HepG2 (cell line): ENCODE measurements at regions not wholly inside any gene's neighbourhood (a gene's known extent, or its start where the extent isn't known, plus 50 kb on each side); places are given as distances from the start of the nearest gene placed in this dataset.

Source experiments
- ATAC-seq: fragments of 200-7000 bp; cut with Tn5 transposase; 3 replicates; pipeline ENCODE4 v1.9.1; 2020; ENCODE audit warnings: mild to moderate bottlenecking, moderate library complexity
- BruUV-seq: library from RNA; stranded (reverse); fragments of 400-500 nt; replicated peaks from 2 replicates; lab custom pipeline; 2021; lab: Mats Ljungman, UMichigan
- CTCF ChIA-PET: fragments of 300-600 bp; formaldehyde crosslinking; extraction: SDS; loops from one replicate; lab custom pipeline; 2021; ENCODE audit warnings: low total read pairs, inconsistent platforms, low intra/inter-chr PET ratio; lab: Yijun Ruan, JAX
- POLR2A ChIA-PET: fragments of 350-600 bp; sonication (Branson Sonifier 250); formaldehyde crosslinking; loops from one replicate; lab custom pipeline; 2020; ENCODE audit warnings: antibody characterized with exemption, inconsistent platforms; lab: Yijun Ruan, JAX
- DNase-seq: peaks from one replicate; pipeline ENCODE4 v3.0.0-alpha.2; 2015; ENCODE audit warnings: low spot score
- FAIRE-seq: peaks from 3 replicates; lab custom pipeline; 2011; peaks lifted over from hg19 to GRCh38; lab: Jason Lieb, UNC
- H2AFZ ChIP-seq: one replicate; pipeline ENCODE4 v1.6.1; 2011; ENCODE audit warnings: low read length, inconsistent platforms
- H3K27ac ChIP-seq: fragments of 300-600 bp; 3 replicates; pipeline ENCODE4 v1.8.0; 2011; ENCODE audit warnings: mixed run types, mild to moderate bottlenecking, mixed read lengths, low read length, inconsistent platforms; ENCODE audit not compliant: insufficient read depth; ENCODE audit errors: extremely low read length
- H3K27me3 ChIP-seq, 2 experiments: fragments of 200-600 bp in 1 of 2; 2 replicates in 1 of 2; 3 replicates in 1 of 2; pipeline versions ENCODE4 v1.6.0 to v1.8.0; 2011; ENCODE audit warnings: low read length in 2 of 2, mild to moderate bottlenecking in 2 of 2, moderate library complexity in 2 of 2, inconsistent platforms in 1 of 2; ENCODE audit not compliant: insufficient read depth in 2 of 2, control insufficient read depth in 1 of 2
- H3K36me3 ChIP-seq, 2 experiments: fragments of 200-600 bp in 1 of 2; replicated peaks in 1 of 2; 2 replicates in 1 of 2; 3 replicates in 1 of 2; pipeline versions ENCODE4 v1.5.1 to v1.8.0; 2011; ENCODE audit warnings: low read length in 2 of 2, inconsistent platforms in 1 of 2; ENCODE audit not compliant: insufficient read depth in 2 of 2, control insufficient read depth in 1 of 2
- H3K4me1 ChIP-seq: 2 replicates; pipeline ENCODE4 v1.5.1; 2012; ENCODE audit warnings: low read length, inconsistent platforms; ENCODE audit not compliant: insufficient read depth
- H3K4me2 ChIP-seq: 2 replicates; pipeline ENCODE4 v1.6.0; 2011; ENCODE audit warnings: low read depth, low read length, inconsistent platforms
- H3K4me3 ChIP-seq, 3 experiments: fragments of 200-600 bp in 1 of 3; sonication (generic), shearing (Covaris generic) in 1 of 3; replicated peaks in 1 of 3; 2 replicates each; pipeline ENCODE4 v1.5.1; 2011 to 2016; ENCODE audit warnings: low read length in 3 of 3, inconsistent platforms in 2 of 3, low read depth in 2 of 3, mild to moderate bottlenecking in 2 of 3, control low read depth in 1 of 3, mixed read lengths in 1 of 3; ENCODE audit not compliant: insufficient read depth in 1 of 3
- H3K79me2 ChIP-seq: one replicate; pipeline ENCODE4 v1.6.1; 2011; ENCODE audit warnings: low read length, inconsistent platforms; ENCODE audit not compliant: insufficient read depth
- H3K9ac ChIP-seq: 2 replicates; pipeline ENCODE4 v1.6.0; 2011; ENCODE audit warnings: mild to moderate bottlenecking, low read depth, low read length, inconsistent platforms; ENCODE audit not compliant: insufficient read depth
- H3K9me3 ChIP-seq: 2 replicates; pipeline ENCODE4 v1.5.1; 2012; ENCODE audit warnings: mild to moderate bottlenecking, low read length
- H4K20me1 ChIP-seq: 2 replicates; pipeline ENCODE4 v1.6.0; 2011; ENCODE audit warnings: inconsistent platforms, mild to moderate bottlenecking, low read length, moderate library complexity; ENCODE audit not compliant: insufficient read depth
- HNRNPK ChIP-seq: fragments of 200-400 bp; formaldehyde crosslinking; IDR thresholded peaks from 2 replicates; pipeline ENCODE4 v1.6.1; 2018; ENCODE audit warnings: low read length, low read depth, moderate library complexity, mild to moderate bottlenecking; ENCODE audit not compliant: poor library complexity, severe bottlenecking
- MZF1 ChIP-seq: sonication (generic); formaldehyde crosslinking; IDR thresholded peaks from 2 replicates; pipeline ENCODE4 v1.8.1; 2023; ENCODE audit warnings: mild to moderate bottlenecking, missing genetic modification reagents, borderline replicate concordance
- NAIF1 ChIP-seq: sonication (generic); formaldehyde crosslinking; IDR thresholded peaks from 2 replicates; pipeline ENCODE4 v1.5.0; 2020; ENCODE audit warnings: mild to moderate bottlenecking, missing genetic modification reagents, borderline replicate concordance
- ZMYM2 ChIP-seq: sonication (generic); formaldehyde crosslinking; IDR thresholded peaks from 2 replicates; pipeline ENCODE4 v1.8.0; 2022; ENCODE audit warnings: mild to moderate bottlenecking, missing genetic modification reagents
- ZNF160 ChIP-seq: sonication (generic); formaldehyde crosslinking; IDR thresholded peaks from 2 replicates; pipeline ENCODE4 v1.8.0; 2022; ENCODE audit warnings: mild to moderate bottlenecking, inconsistent platforms, missing genetic modification reagents
- ZNF660 ChIP-seq: sonication (generic); formaldehyde crosslinking; IDR thresholded peaks from 2 replicates; pipeline ENCODE4 v1.5.1; 2020; ENCODE audit warnings: mild to moderate bottlenecking, low read depth, missing genetic modification reagents, borderline replicate concordance
- ZSCAN12 ChIP-seq: sonication (generic); formaldehyde crosslinking; IDR thresholded peaks from 2 replicates; pipeline ENCODE4 v1.9.0; 2021; ENCODE audit warnings: mild to moderate bottlenecking, missing genetic modification reagents
- WGBS: methylation state at CpG from one replicate; pipeline ENCODE4 v1.1.6; 2017; ENCODE audit warnings: low lambda C conversion rate; 5-methylcytosine and 5-hydroxymethylcytosine counted together
- in situ Hi-C: cut with HindIII; loops from 2 replicates; pipeline ENCODE4 v1.10.0; 2017; ENCODE audit warnings: low pct_unique_long_range_greater_than_20kb; ENCODE audit not compliant: extremely low pct_ligation_motif_present
- intact Hi-C: fragments of 100-400 bp; cut with micrococcal nuclease; formaldehyde crosslinking; loops from one replicate; pipeline ENCODE4 v1.10.0; 2022; ENCODE audit not compliant: unreplicated experiment
- TF ChIP-seq, protein P1 (sequence below): sonication (generic); formaldehyde crosslinking; IDR thresholded peaks from 2 replicates; pipeline ENCODE4 v1.4.0; 2020; ENCODE audit warnings: missing genetic modification reagents, low read depth, mild to moderate bottlenecking, borderline replicate concordance
- TF ChIP-seq, protein P2 (sequence below): IDR thresholded peaks from 2 replicates; pipeline ENCODE4 v1.6.1; 2016; ENCODE audit warnings: control low read depth
- TF ChIP-seq, protein P3 (sequence below): sonication (generic); formaldehyde crosslinking; IDR thresholded peaks from 2 replicates; pipeline ENCODE4 v1.8.0; 2022; ENCODE audit warnings: low read depth, missing genetic modification reagents
- TF ChIP-seq, protein P4 (sequence below): sonication (generic); formaldehyde crosslinking; IDR thresholded peaks from 2 replicates; pipeline ENCODE4 v1.4.0; 2020; ENCODE audit warnings: mild to moderate bottlenecking, missing genetic modification reagents

DNA sequence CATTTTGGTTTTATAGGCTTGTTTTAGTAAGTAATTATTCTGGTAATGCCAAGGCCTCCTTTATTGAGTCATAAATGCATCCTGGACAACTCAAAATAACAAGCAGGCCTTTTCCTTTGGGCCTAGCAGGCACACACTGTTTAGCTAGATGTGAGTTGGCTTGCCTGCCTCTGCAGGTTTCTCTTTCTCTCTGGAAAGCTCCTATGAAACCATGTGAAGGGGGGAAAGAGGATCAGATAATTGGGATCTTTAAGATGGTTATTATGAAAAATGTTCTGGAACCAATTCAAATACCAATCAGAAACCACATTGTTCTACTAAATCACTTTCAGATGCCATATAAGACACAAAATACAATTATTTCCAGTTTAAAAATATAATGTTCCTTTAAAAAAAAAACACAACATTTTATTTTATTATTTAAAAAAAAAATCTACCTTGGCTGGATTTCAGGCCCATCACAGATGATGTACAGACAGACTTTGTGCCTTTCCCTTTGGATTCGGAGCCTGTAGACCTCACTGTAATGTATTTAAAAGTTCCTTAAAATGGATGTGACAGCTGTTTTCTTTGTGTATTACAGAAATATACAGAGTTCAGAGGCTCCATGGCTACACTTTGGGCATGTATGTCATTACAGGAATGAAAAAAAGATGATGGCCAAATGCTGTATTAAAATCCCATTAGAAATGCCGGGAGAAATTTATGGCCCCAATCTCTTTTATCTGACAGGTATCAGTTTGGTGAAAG, 80.2 kb downstream of the NTMT2 start:
- Histone ChIP-seq H3K79me2 (no peaks in the 10 kb centered on the region), H3K9me3 (no peaks in the 10 kb centered on the region), H3K27ac (no peak overlapping the region), H3K9ac (no peak overlapping the region), H3K4me1 (no peaks in the 10 kb centered on the region), H2AFZ (no peak overlapping the region), H4K20me1 (no peaks in the 10 kb centered on the region), H3K27me3 (no peaks in the 10 kb centered on the region), H3K4me3 (no peak overlapping the region), H3K4me2 (no peak overlapping the region)
- BruUV-seq = no TSS peak
- no peak for FAIRE-seq
- POLR2A ChIA-PET = no interaction called here
- intact Hi-C loops = no loop called here
- CTCF ChIA-PET = no interaction called here
- DNase-seq = no peak
- WGBS = 67% methylated on average over 2 of the region's 2 CpGs
- no peak for ATAC-seq
- in situ Hi-C loops = no loop called here
- peak; percentile 60 for TF ChIP-seq HNRNPK
- TF ChIP-seq ZNF660 (CRISPR knock-in tag) = no peak
- TF ChIP-seq, protein P1, sequence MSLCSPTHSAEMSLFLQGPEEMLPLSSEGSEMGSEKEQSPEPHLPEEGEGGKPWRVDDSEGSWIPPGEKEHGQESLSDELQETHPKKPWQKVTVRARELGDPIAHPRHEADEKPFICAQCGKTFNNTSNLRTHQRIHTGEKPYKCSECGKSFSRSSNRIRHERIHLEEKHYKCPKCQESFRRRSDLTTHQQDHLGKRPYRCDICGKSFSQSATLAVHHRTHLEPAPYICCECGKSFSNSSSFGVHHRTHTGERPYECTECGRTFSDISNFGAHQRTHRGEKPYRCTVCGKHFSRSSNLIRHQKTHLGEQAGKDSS = no peak
- no peak for TF ChIP-seq MZF1 (CRISPR knock-in tag)
- TF ChIP-seq, all 625 proteins: peak for 1
- H3K36me3 ChIP-seq = no peaks in the 10 kb centered on the region

DNA sequence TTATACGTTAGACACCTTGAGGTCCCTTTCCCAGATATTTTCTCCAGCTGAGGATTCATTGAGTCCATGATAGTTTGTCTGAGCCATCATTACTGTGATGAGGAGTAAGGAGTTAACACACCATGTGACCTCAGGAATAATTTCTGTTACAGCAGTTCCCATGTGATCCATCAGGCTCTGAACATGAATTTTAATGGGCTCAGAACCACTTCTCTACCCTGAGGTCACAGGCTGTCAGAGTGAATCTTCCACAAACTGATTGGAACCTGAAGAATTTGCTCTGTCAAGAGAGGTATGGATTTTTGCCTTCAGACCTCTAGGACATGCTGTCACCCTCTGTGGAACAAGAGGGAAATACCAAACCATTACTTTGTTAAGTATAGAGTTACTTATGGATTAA, 81.0 kb downstream of the NTMT2 start:
- H2AFZ ChIP-seq = no peak overlapping the region
- no peak overlapping the region for H3K9ac ChIP-seq
- 0% methylated on average over 1 of the region's 1 CpG for WGBS
- no peak for ATAC-seq
- no peaks in the 10 kb centered on the region for H3K9me3 ChIP-seq
- H3K4me1 ChIP-seq = no peaks in the 10 kb centered on the region
- in situ Hi-C loops = no loop called here
- H3K4me3 ChIP-seq = no peak overlapping the region
- intact Hi-C loops = no loop called here
- H3K27me3 ChIP-seq = no peaks in the 10 kb centered on the region
- no TSS peak for BruUV-seq
- H3K36me3 ChIP-seq = no peaks in the 10 kb centered on the region
- H3K79me2 ChIP-seq = no peaks in the 10 kb centered on the region
- H3K27ac ChIP-seq = no peak overlapping the region
- H4K20me1 ChIP-seq = no peaks in the 10 kb centered on the region
- FAIRE-seq = no peak
- ChIA-PET CTCF (no interaction called here), POLR2A (no interaction called here)
- no peak for DNase-seq
- no peak overlapping the region for H3K4me2 ChIP-seq
- TF ChIP-seq, protein P2, sequence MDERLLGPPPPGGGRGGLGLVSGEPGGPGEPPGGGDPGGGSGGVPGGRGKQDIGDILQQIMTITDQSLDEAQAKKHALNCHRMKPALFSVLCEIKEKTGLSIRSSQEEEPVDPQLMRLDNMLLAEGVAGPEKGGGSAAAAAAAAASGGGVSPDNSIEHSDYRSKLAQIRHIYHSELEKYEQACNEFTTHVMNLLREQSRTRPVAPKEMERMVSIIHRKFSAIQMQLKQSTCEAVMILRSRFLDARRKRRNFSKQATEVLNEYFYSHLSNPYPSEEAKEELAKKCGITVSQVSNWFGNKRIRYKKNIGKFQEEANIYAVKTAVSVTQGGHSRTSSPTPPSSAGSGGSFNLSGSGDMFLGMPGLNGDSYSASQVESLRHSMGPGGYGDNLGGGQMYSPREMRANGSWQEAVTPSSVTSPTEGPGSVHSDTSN (CRISPR knock-in tag) = no peak
- TF ChIP-seq ZMYM2 (CRISPR knock-in tag) (no peak), ZSCAN12 (CRISPR knock-in tag) (no peak), NAIF1 (CRISPR knock-in tag) (no peak), ZNF160 (no peak)
- TF ChIP-seq, protein P3, sequence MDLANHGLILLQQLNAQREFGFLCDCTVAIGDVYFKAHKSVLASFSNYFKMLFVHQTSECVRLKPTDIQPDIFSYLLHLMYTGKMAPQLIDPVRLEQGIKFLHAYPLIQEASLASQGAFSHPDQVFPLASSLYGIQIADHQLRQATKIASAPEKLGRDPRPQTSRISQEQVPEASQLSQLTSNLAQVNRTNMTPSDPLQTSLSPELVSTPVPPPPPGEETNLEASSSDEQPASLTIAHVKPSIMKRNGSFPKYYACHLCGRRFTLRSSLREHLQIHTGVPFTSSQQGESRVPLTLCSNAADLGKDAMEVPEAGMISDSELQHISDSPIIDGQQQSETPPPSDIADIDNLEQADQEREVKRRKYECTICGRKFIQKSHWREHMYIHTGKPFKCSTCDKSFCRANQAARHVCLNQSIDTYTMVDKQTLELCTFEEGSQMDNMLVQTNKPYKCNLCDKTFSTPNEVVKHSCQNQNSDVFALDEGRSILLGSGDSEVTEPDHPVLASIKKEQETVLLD (CRISPR knock-in tag) = no peak
- TF ChIP-seq, protein P4, sequence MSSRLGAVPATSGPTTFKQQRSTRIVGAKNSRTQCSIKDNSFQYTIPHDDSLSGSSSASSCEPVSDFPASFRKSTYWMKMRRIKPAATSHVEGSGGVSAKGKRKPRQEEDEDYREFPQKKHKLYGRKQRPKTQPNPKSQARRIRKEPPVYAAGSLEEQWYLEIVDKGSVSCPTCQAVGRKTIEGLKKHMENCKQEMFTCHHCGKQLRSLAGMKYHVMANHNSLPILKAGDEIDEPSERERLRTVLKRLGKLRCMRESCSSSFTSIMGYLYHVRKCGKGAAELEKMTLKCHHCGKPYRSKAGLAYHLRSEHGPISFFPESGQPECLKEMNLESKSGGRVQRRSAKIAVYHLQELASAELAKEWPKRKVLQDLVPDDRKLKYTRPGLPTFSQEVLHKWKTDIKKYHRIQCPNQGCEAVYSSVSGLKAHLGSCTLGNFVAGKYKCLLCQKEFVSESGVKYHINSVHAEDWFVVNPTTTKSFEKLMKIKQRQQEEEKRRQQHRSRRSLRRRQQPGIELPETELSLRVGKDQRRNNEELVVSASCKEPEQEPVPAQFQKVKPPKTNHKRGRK (CRISPR knock-in tag) = no peak
